GM23338 (cell line): ENCODE measurements at regions not wholly inside any gene's neighbourhood (a gene's known extent, or its start where the extent isn't known, plus 50 kb on each side); places are given as distances from the start of the nearest gene placed in this dataset.

Source experiments
- CREB1 ChIP-seq: fragments of 250-450 bp; sonication (Bioruptor Pico); IDR thresholded peaks from 2 replicates; pipeline ENCODE4 v1.5.0; 2020; ENCODE audit warnings: low read depth, mild to moderate bottlenecking, moderate library complexity
- CTCF ChIP-seq, 2 experiments: fragments of 200-600 bp in 1 of 2; sonication (generic) in 1 of 2; conservative IDR thresholded peaks; 2 replicates each; pipeline versions ENCODE4 v1.5.1 to v1.6.1; 2016 to 2017; ENCODE audit warnings: antibody characterized with exemption in 2 of 2, low read depth in 2 of 2, mild to moderate bottlenecking in 2 of 2, moderate library complexity in 1 of 2
- EZH2 ChIP-seq: fragments of 200-600 bp; sonication (generic); IDR thresholded peaks from one replicate; pipeline ENCODE4 v1.8.0; 2017; ENCODE audit warnings: antibody characterized with exemption, mild to moderate bottlenecking, low read depth; ENCODE audit not compliant: unreplicated experiment
- EZH2phosphoT487 ChIP-seq: fragments of 200-600 bp; sonication (generic); IDR thresholded peaks from one replicate; pipeline ENCODE4 v1.8.1; 2018; ENCODE audit warnings: antibody characterized with exemption; ENCODE audit not compliant: unreplicated experiment
- POLR2AphosphoS5 ChIP-seq: IDR thresholded peaks from 2 replicates; pipeline ENCODE4 v1.6.1; 2016; ENCODE audit warnings: antibody characterized with exemption, low read depth
- ZNF114 ChIP-seq: fragments of 250-450 bp; sonication (Bioruptor Pico); IDR thresholded peaks from 2 replicates; pipeline ENCODE4 v1.5.0; 2020; ENCODE audit warnings: mild to moderate bottlenecking, moderate library complexity
- ZNF331 ChIP-seq: fragments of 250-450 bp; sonication (Bioruptor Pico); IDR thresholded peaks from 2 replicates; pipeline ENCODE4 v1.5.0; 2020; ENCODE audit warnings: low read depth, mild to moderate bottlenecking, moderate library complexity

DNA sequence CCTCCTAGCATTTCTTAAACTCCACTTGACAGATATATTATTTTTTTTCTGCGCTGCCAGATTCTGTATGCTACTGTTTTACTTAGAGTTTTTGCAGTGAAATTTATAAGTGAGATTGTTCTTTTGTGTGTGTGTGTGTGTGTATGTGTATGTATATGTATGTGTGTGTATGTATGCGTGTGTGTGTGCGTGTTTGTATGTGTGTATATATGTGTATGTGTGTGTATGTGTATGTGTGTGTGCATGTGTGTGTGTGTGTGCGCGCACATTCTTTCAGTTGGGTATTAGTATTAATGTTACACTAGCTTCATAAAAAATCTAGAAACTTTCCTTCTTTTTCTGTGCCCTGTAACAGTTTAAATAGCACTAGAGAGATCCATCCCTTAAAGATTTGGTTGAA lies 152.6 kb upstream of the CSF3R start:
- TF ChIP-seq CTCF (conservative IDR thresholded peaks at IDR 0.05; ENCODE audit: low read depth in 2 of 2) (no peak), CREB1 (CRISPR knock-in tag) (no peak), EZH2 (no peak), EZH2phosphoT487 (no peak), POLR2AphosphoS5 (no peak), ZNF331 (no peak), ZNF114 (CRISPR knock-in tag) (no peak)
